ENCODE measurements at regions not wholly inside any gene's neighbourhood (a gene's known extent, or its start where the extent isn't known, plus 50 kb on each side); places are given as distances from the start of the nearest gene placed in this dataset.
A peak's percentile ranks its signal among the peaks of the same experiment; 100 is the strongest.

GRCh38 chr14:26395726-26396125, 202.1 kb downstream of the NOVA1 start:
- no peak for DNase-seq (ENCODE audit: low spot score)

DNA sequence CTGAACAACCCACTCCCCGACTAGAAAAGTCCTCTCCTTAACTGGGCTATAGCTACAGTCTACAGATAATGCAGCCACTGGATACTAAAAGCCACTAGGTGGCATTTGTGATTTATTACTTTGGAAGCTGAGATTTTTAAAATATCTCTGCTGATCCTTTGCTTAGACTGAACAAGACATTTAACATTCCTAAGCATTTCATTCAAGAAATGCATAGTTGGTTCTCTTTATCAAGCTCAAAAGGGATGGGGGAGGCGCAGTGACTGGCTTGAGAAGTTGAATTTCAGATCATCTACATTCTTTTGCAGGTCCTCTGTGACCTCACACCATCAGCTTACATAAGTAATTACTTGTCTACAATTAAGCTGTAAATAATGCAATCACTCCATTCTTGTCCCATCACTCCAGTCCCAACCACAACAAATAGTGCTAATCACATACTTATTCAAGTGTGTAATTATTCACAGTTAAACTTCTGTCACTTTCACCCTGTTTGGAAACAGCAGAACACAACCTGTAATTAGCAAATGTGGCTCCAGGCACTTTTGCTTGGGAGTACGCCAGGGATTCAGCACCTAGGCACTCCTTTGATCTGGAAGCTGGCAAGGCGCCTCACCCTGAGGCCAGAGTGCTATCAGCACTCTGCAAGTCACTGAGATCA, 203.6 kb downstream of the NOVA1 start:
- DNase-seq (ENCODE audit: low spot score): peak; percentile 40

GRCh38 chr14:26392498-26392897, 205.3 kb downstream of the NOVA1 start:
- no peak for DNase-seq (ENCODE audit: low spot score)

GRCh38 chr14:26389646-26390508, 208.0 kb downstream of the NOVA1 start:
- DNase-seq (ENCODE audit: low spot score): no peak

DNA sequence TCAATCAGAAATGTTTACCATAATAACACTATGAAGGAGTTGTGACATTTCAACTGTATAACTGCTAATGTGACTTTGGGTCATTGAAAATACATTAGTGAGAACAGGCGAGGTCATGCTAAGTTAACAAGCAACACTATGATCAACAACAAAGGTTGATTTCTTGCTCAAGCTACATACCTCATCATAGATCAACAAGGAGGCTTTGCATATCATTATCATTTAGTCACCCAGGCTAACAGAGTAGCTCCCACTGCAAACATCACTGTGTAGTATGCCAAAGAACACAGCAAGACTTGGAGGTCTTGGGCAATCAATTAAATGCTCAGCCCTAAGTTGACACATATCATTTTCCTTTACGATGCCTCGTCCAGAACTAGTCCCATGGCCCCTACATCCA, 212.5 kb downstream of the NOVA1 start:
- no peak for DNase-seq (ENCODE audit: low spot score)

DNA sequence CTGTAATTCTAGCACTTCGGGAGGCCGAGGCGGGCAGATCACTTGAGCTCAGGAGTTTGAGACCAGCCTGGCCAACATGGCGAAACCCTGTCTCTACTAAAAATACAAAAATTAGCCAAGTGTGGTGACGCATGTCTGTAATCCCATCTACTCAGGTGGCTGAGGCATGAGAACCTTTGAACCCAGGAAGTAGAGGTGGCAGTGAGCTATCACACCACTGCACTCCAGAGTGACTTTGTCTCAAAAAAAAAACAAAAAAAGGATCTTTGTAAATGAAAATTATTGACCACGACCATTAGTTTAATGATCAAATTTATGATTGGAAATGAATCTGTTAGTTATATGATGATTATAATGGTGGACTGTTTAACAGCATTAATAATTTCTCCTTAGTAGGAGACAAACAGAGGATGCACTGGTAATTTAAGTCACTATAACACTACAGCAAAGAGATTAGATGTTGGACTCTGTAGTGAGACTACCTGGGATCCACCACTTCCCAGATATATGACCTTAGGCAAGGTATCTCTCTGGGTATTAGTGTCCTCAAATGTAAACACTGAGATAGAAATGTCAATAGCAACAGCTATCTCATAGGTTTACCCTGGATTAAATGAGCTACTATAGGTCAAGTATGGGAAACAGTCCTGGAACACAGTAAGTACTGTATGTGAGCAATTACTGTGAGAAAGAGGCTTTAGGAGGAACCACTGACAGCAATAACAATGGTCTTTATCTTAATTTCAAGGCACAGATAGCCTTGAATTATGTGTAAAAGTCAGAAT, 214.7 kb downstream of the NOVA1 start:
- no peak for DNase-seq (ENCODE audit: low spot score)

GRCh38 chr14:26381405-26381804, 216.4 kb downstream of the NOVA1 start:
- DNase-seq (ENCODE audit: low spot score): no peak

DNA sequence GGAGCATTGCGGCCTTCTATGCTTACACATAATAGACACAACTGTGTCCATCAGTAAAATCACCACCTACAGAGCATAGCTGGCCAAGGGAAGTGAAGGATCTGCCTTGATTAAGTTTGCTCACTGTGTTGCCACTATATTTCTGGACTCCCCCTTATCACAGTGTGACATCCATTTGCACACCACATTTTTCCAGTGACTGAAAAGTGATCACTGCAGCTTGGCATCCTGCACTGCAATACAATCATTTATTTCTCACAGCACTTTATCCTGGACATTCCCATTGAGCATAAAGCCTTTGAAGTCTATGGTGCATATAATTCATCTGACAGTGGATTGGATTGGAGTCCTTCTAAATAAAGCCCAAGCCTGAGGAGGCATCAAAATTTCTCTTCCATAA, 217.2 kb downstream of the NOVA1 start:
- DNase-seq (ENCODE audit: low spot score): no peak

DNA sequence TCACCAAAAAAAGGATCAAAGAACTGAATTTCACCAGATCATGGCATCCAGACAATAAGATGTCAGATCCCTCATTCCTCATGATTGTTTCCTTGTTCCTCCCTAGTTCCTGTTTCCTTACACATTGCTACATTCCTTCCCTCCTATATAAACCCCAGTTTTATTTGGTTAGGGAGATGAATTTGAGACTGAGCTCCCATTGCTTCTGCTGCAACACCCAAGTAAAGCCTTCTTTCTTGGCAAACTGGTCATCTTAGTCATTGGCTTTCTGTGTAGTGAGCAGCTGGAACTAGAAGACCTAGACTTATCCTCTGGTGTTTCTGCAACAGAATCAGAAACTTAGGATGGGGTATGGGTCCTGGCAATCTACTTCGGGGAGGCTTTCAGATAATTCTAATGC, 217.9 kb downstream of the NOVA1 start:
- no peak for DNase-seq (ENCODE audit: low spot score)

GRCh38 chr14:26377150-26377549, 220.7 kb downstream of the NOVA1 start:
- DNase-seq (ENCODE audit: low spot score): no peak

GRCh38 chr14:26370115-26370514, 227.7 kb downstream of the NOVA1 start:
- DNase-seq (ENCODE audit: low spot score): no peak

GRCh38 chr14:26363689-26364088, 234.1 kb downstream of the NOVA1 start:
- DNase-seq (ENCODE audit: low spot score): no peak

- DNase-seq (ENCODE audit: low spot score): no peak
Observed at GRCh38 chr14:26344596-26344995, 253.2 kb downstream of the NOVA1 start.

GRCh38 chr14:26339381-26339780, 258.5 kb downstream of the NOVA1 start:
- DNase-seq (ENCODE audit: low spot score): no peak

GRCh38 chr14:26338231-26338630, 259.6 kb downstream of the NOVA1 start:
- DNase-seq (ENCODE audit: low spot score): no peak

GRCh38 chr14:26334288-26334687, 263.5 kb downstream of the NOVA1 start:
- DNase-seq (ENCODE audit: low spot score): no peak

- no peak for DNase-seq (ENCODE audit: low spot score)
Observed at GRCh38 chr14:26332966-26333365, 264.9 kb downstream of the NOVA1 start.

GRCh38 chr14:26330982-26331381, 266.9 kb downstream of the NOVA1 start:
- no peak for DNase-seq (ENCODE audit: low spot score)

DNA sequence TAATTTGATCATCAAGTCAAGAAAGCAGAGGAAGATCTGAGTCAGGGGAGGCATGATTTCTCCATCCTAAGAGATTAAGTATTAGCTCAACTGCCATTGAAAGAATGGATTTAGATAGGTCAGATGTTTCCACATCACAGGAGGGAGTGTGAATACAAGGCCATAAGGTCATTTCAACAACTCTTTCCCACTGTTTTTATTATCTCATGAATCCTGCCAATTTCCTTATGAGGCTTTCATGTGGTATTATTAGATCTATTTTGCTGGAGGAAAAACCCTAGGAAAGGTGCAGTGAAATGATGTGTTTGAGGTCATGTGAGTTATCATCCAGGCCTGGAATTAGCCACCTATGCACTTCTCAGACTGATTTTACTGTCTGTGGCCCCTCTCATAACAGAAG, 269.0 kb downstream of the NOVA1 start:
- DNase-seq (ENCODE audit: low spot score): no peak

DNA sequence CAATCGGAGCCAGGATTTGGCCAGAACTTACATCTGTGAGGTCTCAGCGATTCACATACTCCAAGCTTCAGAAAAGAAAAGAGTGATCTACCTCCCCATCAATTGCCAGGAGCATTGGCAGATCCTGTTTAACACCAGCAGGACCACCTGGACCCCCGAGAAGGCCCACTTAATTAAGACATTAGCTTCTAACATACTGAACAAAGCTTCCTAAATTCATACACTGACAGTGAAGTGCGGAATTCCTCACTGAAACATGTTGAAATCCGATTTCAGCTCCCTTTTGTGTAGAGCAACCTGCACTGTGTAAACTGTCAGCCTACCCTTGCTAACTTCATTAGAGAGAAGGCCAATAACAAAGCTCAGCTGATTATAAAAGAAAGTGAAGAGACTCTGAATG, 274.0 kb downstream of the NOVA1 start:
- no peak for DNase-seq (ENCODE audit: low spot score)

GRCh38 chr14:26320886-26321285, 276.9 kb downstream of the NOVA1 start:
- DNase-seq (ENCODE audit: low spot score): no peak

GRCh38 chr14:26319139-26319864, 278.5 kb downstream of the NOVA1 start:
- DNase-seq (ENCODE audit: low spot score): no peak

Data from D341Med (cell line).